ENCODE measurements at regions not wholly inside any gene's neighbourhood (a gene's known extent, or its start where the extent isn't known, plus 50 kb on each side); places are given as distances from the start of the nearest gene placed in this dataset.

DNA sequence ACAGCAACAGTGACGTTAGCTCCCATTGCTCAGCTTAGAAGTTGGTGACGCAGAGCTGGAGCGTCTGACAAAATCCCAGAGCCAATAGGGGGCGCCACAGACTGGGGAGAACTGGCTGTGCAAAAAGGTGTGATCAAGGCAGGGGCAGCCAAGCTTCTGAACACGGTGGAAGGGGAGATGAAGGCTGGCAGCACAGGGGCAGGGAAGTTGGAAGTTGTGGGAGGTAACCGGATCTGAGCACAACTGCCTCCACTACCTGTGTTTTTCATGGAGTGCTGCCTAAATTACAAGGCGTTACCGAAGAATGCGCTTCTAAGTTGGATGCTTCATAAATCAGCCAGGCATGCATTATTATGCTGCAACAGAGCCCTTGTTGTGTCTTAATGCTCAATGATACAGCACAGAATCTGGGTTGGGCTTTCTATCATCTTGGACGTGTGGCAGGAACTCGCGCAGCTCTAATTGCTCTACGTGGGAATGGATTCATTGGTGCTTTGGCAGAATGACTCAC lies 370.0 kb downstream of the SLC4A3 start:
- DNase-seq (ENCODE audit: low read depth in 2 of 2) = no peak

DNA sequence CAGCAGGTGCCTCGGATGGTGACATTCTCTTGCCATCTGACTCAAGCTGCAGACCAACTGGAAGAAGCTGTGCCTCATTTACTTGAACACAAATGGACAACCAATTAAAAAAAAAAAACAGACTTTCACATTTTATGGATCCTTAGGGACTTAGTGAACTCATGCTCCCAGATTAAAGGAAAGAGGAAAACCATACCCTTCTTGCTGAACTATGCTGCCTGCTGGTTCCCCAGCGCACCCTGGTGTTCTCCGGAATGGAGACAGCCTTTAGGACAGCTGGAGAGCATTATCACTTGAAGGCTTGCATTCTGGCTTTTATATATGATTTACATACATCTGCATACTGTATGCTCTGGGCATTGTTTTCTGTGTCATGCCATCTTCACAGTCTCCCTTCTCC lies 370.7 kb downstream of the SLC4A3 start:
- no peak for DNase-seq (ENCODE audit: low read depth in 2 of 2)

DNA sequence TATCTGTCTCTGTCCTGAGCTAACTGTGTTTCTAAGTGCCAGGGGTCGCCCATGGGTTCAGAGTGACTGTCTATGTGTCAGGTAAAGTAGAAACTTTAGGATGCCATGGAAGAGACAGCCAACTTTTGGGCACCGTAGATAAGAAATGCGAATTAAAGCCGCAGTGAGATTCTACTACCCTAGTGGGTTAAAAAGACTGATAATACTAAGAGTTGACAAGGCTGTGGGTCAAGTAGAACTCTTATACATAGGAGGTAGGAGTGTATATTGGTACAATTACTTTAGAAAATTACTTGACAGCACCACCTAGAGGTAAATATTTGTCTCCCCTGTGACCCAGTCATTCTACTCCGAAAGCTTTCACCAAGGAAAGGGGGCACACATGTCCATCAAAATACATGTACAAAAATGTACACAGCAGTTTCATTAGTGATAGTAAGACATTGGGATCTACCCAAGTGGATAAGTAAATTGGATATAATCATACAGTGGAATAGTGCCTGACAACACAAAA lies 371.3 kb downstream of the SLC4A3 start:
- DNase-seq (ENCODE audit: low read depth in 2 of 2) = no peak

DNA sequence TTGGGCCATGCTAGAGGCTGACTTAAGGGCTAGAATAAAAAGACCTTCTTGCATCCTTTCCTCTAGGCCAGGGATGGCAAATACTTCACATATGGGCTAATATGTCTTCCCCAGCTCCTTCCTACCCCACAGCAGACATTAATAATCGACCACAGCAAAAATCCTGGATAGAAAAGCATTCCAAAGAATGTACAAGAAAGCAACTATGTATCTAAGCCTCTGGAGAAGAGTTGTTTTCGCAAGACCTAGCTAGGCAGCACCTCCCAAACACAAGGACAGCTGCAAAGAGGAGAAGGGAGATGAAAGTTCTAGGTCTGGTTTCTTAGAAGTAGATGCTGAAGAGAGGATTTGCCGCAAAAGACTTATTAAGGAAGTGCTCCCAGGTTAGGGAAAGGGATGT lies 372.6 kb downstream of the SLC4A3 start:
- DNase-seq (ENCODE audit: low read depth in 2 of 2) = no peak

DNA sequence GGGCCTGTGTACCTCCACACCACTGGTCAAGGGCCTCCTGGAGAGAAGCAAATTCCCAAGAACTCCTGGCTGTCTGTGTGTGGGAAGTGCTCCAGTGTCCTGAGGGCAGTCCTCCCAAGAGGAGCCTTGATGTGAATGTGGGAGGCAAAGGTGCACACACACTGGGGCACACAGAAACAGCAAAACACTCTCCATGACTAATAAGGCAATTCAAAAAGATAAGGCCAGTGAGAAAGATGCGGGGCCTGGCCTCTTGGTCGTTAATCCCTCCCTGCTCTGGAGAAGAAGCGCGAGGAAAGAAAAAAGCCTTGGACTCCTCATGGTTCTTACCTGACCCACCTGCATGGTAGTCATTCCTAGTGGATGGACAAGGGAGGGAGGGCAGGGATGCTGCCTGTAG lies 373.2 kb downstream of the SLC4A3 start:
- DNase-seq (ENCODE audit: low read depth in 2 of 2) = no peak

DNA sequence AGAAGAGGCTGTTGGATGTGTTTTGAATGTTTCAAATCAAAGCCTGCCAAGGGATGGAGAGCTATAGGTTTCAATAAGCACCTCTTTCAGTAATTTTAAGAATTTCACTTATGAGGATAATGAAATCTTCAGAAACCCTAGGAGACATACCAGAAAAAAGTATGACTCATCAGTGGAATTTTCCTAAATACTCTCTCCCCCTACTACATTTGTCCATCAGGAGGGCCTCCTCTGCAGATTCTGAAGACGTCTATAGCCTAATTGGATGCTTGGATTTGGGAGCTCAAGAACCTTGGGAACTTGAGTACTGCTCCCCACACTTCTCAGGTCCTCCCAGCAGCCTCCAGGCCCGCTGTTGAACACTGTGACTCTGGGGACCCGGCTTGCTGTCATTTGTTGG lies 374.3 kb downstream of the SLC4A3 start:
- DNase-seq (ENCODE audit: low read depth in 2 of 2) = no peak

DNA sequence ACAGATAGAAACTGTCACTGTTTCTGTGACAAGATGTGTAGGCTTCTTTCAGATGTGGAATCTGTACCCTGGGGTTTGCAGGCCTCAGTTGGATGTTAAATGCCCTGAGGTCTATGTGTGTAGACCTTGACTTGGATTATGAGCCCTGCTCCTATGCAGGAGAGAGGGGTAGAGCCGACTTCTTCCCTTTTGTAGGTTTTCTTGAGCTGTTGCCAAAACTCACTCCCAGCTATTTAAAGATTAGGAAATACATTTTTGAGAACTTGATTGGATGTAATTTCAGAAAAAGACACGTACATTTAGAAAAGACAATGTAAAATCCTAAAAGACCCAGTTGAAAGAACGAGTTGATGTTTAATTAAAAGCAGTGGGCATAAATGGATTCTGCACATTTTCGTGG lies 374.8 kb downstream of the SLC4A3 start:
- no peak for DNase-seq (ENCODE audit: low read depth in 2 of 2)

DNA sequence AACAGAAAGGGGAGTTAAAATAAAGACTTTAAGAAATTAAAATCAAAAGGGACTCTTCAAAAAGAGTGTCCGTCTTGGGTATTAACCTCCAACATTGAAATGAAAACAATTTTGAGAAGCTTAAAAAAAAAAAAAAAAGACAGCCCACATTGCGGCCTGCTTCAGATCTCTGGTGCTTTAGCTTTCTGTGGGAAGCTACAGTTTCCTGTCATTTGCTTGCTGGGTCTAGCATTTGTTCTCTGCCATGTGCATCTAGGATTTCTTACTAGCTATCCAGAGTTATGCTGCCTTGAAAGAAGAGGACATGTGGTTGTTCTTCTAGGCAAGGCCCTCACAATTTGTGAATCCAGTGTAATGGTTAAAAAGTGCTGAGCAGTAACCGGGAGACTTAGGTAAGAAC lies 375.3 kb downstream of the SLC4A3 start:
- no peak for DNase-seq (ENCODE audit: low read depth in 2 of 2)

DNA sequence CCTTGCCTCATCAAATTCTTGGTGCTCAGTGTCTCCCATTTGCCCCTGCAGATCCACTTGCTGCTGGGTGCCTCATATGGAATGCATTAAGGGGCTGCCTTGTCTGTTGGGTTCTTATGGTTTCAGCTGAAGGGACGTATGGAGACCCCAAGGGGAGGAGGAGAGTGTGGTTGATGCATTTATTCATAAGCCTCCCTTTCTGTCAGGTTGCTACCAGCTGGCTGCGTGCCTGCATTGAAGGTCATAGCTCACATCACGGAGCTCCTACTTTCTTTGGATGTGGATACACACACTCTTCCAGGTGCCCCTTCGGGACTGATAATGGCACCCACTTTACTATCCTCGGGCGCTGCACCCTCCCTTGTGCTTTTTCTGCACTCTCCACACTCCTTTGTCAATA lies 377.9 kb downstream of the SLC4A3 start:
- DNase-seq (ENCODE audit: low read depth in 2 of 2) = no peak

DNA sequence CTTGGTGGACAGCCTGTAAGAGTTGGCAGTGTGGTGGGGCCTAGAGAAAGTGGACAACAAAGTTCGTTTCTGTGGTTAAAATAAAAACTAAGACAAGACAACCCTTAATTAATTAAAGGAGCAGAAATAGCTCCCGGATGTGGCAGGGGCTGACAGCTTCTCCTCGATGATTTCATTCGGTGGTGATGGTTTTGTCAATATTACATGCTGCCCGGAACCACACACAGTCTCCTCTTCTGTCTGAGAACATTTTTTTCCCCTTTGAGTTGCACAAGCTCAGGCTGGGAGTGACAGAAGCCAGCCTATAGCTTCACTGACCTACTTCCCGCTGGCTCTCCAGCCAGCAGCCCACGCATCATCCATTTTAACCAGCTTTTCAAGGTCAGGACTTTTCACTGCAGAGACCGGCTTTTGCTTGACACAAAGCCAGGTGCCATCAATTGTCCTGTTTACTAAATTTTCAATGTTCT lies 378.8 kb downstream of the SLC4A3 start:
- no peak for DNase-seq (ENCODE audit: low read depth in 2 of 2)

DNA sequence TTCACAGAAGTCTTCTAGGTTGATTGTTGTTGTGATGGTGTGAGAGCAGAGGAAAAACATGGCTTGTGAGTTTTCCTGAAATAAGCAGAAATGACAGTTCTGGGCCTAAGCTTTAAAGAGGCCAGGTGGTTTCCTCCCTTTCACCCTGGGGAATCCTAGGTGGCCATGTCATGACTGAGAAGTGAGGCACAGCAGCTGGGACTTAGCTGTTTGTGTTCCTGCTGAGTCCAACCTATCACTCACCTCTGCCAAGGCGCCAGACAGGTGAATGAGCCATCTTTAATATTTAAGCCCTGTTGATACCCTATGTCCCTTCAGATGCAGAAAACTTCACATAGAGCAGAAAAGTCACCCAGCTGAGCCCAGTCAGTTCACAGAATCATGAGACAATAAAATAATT lies 384.4 kb downstream of the SLC4A3 start:
- no peak for DNase-seq (ENCODE audit: low read depth in 2 of 2)

DNA sequence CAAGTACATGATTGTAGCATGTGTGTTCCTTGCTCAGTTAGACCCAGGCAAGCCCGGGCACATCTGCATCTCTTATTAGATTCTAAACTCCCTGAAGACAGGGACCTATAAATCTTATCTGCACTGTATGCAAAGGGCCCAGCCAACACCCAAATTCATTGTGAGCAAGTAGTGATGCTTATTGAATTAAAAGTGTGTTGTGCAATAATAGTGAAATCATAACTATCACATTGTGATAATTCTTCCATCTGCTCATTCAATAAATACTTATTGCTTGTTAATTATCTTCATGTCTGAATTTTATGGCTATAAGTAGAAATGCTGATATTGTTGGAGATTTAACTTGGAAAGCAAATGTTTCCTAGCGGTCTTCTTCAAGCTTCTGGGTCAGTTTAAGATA lies 387.5 kb downstream of the SLC4A3 start:
- DNase-seq (ENCODE audit: low read depth in 2 of 2) = no peak

DNA sequence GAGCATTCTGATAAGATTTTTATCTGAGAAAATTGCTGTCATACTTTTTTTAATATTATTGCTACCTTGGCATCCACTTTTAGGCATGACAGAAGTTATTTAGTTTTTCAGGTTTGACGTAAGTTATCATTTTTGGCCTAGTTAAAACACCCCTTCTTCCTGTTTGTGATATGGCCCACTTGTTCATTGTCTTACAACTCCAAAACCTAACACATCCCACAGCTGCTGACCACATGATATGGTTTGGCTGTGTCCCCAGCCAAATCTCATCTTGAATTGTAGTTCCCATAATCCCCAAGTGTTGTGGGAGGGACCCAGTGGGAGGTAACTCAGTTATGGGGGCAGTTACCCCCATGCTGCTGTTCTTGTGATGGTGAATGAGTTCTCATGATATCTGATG lies 388.1 kb downstream of the SLC4A3 start:
- no peak for DNase-seq (ENCODE audit: low read depth in 2 of 2)

DNA sequence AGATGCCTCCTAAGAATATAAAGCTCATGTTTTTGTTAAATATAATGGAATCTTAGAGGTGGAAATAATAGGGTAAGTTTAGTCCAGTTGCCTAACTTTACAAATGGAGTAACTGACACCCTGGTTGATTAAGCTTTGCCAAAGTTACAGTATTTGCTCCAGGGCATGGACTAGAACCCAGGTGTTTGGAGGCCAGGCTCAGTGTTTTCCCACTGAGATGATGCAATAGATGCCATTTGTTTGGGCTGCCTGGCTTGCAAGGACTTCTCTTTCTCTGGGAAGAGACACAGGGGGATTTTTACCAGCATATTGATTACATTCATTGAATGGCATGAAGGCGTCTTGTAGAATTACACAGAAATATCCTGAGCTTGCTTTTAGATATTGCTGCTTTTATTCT lies 397.8 kb downstream of the SLC4A3 start:
- no peak for DNase-seq (ENCODE audit: low read depth in 2 of 2)

DNA sequence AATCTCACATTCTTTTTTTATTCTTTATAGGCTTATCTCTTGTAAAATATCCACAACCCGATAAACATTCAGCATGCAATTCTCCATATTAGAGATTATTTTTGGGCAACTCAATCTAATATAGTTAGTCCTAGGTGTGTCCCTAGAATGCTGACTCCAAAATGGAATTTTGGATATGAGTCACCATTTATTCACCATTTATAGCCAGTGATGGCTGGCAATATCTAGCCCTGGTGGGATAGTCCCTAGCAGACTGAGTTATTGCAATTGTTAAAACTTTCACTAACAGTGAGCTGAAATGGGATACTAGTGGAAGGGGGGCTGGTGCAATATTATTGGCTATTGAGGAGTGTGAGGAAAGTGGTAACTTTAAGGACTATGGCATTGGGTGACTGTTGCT lies 401.6 kb downstream of the SLC4A3 start:
- no peak for DNase-seq (ENCODE audit: low read depth in 2 of 2)

DNA sequence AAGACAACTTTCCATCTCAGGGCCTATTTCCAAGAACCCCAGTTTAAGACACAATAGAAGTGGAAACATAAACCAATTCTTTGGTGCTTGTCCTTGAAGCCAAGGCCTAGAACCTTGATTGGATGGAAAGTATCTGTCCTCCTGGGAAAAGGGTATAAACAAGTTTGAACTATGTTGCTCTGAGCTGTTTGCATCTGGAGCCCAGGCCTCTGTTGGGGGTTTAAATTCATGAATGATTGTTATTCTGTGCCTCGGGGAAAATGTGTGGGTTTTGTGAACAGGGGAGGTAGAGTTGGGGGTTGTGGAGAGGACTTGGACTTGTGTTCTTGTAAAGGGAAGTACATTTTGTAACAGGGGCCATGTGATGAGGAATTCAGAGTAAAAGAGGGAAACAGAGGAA lies 406.1 kb downstream of the SLC4A3 start:
- no peak for DNase-seq (ENCODE audit: low read depth in 2 of 2)

DNA sequence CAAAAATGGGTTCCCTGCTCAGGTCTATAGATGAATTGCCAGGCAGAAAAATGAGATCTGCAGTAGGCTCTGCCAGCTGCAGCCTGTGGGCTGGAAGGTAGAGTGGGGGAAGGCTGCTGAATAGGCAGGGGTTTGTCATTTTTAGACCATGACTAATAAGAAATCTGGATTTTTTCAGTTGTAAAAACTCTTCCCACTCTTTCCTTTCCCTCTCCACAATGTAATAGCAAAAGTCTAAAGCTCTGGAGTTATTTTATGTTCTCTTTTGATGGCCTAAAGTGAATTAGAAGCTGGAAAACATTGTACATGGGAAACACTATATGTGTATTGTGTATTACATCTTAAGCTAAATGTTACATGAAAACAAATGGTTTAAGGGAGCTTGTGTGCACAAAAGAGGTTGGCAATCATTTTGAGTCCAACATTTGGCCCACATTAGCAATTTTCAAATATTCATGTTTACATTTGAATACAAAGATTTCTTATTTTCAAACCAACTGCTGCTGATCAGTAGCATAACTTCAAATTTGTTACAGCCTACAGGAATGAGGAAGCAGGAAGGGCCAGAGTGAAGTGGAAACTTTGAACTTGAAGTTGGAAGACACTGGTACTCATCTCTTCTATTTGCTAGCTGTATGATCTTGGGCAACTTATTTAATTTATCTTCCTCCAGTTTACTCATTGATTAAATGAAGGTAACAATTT lies 407.1 kb downstream of the SLC4A3 start:
- DNase-seq (ENCODE audit: low read depth in 2 of 2) = no peak

DNA sequence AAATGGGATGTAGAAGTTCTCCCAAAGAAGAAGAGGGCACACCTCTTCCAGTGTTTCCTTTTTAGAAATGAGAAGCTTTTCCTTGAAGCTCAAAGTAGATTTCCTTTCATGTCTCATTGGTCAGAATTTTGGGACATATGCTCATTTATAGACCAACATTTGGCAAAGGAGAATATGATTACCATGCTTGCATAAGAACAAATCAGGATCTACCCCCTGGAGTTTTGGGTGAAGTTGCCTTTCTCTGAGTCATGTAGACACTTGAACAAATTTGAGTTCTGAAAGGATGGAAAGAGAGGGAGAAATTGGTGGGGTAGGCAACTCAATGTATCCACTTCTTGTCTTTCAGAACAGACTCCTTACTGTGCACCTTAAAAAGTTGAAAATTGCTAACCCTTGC lies 409.0 kb downstream of the SLC4A3 start:
- DNase-seq (ENCODE audit: low read depth in 2 of 2) = no peak

DNA sequence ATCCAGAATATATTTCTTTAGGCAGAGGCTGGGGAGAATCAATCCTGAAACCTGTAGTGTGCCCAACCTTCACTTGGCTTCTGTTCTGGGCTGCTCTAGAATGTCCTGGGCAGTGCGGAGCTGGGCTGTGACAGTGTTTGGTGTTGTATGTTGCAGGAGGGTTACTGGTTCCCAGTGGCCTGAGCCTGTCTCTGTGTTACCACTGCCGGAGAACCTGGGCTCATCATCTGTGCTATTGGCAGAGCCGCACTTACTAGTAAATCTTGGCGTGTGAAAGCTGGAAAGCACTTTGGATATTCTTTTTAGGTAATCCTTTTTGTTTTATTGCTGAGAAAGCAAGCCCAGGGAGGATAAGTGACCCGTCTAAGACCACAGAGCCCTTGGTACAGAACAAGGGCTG lies 412.9 kb downstream of the SLC4A3 start:
- DNase-seq (ENCODE audit: low read depth in 2 of 2) = no peak

DNA sequence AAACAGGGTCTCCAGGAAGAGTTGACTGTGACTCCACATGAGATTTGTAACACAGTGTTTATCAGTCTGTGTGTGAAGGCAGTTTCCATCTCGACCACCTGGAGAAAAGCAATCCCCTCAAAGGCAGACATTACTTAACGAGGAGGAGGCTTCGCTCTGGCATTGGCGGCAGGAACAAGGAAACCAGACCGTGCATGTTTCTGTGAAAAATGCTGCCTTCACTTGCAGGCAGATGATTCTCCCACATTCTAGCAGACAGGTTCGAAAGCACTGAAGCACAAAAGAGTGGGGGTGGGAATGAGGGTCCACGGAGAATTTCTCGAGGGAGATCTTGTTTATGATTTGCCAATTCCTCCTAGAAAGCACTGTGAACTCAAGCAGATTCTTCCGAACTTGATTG lies 414.0 kb downstream of the SLC4A3 start:
- no peak for DNase-seq (ENCODE audit: low read depth in 2 of 2)

DNA sequence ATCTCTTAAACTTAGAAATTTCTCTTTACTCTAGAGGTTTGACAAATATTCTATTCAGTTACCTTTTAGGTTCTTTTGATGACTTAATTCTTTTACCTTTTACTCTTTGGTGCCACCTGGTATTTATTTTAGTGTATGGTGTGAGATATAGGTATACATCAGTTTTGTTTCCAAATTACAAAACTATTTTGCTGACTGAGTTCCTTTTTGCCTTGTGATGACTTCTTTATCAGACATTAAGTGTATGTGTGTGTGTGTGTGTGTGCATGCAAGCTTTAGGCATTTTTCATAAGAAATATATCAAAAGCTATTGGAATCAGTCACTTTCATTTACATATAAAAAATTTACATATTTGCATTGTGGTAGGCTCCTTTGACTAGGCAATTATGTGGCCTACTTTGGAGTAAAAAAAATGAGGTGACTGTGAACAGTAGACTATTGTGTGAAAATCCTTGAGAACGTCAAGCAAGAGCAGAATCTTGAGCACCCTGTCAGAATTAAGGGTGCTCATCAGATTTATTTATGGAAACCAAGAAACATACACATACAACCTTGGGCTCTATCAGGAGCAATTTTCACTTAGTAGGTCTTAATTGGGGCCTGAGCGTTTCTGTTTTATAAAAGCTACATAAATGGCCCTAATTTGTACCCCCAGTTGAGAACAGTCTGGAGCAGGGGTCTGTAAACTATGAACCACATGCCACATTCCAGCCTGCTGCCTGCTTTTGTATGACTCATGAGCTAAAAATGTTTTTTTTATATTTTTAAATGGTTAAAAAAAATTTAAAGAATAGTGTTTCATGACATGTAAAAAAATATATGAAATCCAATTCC lies 415.9 kb downstream of the SLC4A3 start:
- DNase-seq (ENCODE audit: low read depth in 2 of 2) = no peak

DNA sequence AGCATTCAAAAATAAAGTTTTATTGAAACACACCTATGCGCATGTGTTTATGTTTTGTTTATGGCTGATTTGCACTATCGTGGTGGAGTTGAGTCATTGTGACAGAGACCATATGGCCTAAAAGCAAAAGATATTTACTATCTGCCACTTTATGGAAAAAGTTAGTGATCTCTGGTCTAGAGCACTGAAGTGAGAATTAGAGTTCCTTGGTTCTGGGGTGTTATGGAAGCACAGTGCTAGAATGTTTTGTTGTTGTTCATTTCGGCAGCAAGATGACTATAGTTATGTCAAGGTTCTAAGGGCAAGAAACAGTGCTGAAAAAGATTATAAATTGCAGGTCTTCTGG lies 416.5 kb downstream of the SLC4A3 start:
- DNase-seq (ENCODE audit: low read depth in 2 of 2) = no peak

DNA sequence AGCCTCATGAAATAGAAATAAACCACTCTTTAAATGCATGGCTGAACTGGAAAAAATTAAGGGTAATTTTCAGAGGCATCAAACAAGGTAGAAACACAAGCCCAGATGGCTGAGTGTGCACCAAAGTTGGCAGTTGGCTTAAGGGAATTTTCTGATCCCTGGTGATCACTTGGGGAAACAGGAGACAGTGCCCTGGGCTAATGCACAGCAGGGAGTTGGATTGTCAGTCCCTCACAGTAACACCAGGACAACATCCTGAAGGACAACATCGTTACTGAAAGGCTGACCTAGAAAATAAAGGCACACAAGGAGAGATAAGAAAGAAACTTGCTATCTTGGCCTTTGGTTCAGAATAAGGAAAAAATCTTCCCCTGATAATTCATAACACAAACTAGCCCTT lies 417.0 kb downstream of the SLC4A3 start:
- DNase-seq (ENCODE audit: low read depth in 2 of 2) = no peak
